ENCODE measurements at regions not wholly inside any gene's neighbourhood (a gene's known extent, or its start where the extent isn't known, plus 50 kb on each side); places are given as distances from the start of the nearest gene placed in this dataset.

- no peak overlapping the region for H3K27ac Mint-ChIP-seq
- H3K4me3 Mint-ChIP-seq = no peak overlapping the region
- no peaks in the 10 kb centered on the region for H3K9me3 Mint-ChIP-seq
- no peaks in the 10 kb centered on the region for H3K36me3 Mint-ChIP-seq
- peaks cover 19% of the 10 kb centered on the region for H3K4me1 Mint-ChIP-seq
- no peak for DNase-seq (ENCODE audit: low spot score)
- no peaks in the 10 kb centered on the region for H3K27me3 Mint-ChIP-seq (ENCODE audit: low read depth)
- CTCF ChIA-PET = no interaction called here
- POLR2A ChIA-PET = no interaction called here
- no peak for ATAC-seq
- TF ChIP-seq AR (CRISPR knock-in tag; IDR thresholded peaks at IDR 0.05) (no peak), TCF7 (CRISPR knock-in tag; IDR thresholded peaks at IDR 0.05; ENCODE audit: low read depth) (no peak), SP1 (CRISPR knock-in tag; conservative IDR thresholded peaks at IDR 0.05) (no peak), KAT7 (CRISPR knock-in tag; IDR thresholded peaks at IDR 0.05; ENCODE audit: borderline replicate concordance) (no peak), GABPB1 (CRISPR knock-in tag; IDR thresholded peaks at IDR 0.05) (no peak), JAZF1 (CRISPR knock-in tag; IDR thresholded peaks at IDR 0.05) (no peak), ELF4 (CRISPR knock-in tag; IDR thresholded peaks at IDR 0.05; ENCODE audit: low read depth) (no peak)
- TF ChIP-seq, protein P1, sequence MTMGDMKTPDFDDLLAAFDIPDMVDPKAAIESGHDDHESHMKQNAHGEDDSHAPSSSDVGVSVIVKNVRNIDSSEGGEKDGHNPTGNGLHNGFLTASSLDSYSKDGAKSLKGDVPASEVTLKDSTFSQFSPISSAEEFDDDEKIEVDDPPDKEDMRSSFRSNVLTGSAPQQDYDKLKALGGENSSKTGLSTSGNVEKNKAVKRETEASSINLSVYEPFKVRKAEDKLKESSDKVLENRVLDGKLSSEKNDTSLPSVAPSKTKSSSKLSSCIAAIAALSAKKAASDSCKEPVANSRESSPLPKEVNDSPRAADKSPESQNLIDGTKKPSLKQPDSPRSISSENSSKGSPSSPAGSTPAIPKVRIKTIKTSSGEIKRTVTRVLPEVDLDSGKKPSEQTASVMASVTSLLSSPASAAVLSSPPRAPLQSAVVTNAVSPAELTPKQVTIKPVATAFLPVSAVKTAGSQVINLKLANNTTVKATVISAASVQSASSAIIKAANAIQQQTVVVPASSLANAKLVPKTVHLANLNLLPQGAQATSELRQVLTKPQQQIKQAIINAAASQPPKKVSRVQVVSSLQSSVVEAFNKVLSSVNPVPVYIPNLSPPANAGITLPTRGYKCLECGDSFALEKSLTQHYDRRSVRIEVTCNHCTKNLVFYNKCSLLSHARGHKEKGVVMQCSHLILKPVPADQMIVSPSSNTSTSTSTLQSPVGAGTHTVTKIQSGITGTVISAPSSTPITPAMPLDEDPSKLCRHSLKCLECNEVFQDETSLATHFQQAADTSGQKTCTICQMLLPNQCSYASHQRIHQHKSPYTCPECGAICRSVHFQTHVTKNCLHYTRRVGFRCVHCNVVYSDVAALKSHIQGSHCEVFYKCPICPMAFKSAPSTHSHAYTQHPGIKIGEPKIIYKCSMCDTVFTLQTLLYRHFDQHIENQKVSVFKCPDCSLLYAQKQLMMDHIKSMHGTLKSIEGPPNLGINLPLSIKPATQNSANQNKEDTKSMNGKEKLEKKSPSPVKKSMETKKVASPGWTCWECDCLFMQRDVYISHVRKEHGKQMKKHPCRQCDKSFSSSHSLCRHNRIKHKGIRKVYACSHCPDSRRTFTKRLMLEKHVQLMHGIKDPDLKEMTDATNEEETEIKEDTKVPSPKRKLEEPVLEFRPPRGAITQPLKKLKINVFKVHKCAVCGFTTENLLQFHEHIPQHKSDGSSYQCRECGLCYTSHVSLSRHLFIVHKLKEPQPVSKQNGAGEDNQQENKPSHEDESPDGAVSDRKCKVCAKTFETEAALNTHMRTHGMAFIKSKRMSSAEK (CRISPR knock-in tag; IDR thresholded peaks at IDR 0.05; ENCODE audit: borderline replicate concordance) = no peak
- TF ChIP-seq, protein P2, sequence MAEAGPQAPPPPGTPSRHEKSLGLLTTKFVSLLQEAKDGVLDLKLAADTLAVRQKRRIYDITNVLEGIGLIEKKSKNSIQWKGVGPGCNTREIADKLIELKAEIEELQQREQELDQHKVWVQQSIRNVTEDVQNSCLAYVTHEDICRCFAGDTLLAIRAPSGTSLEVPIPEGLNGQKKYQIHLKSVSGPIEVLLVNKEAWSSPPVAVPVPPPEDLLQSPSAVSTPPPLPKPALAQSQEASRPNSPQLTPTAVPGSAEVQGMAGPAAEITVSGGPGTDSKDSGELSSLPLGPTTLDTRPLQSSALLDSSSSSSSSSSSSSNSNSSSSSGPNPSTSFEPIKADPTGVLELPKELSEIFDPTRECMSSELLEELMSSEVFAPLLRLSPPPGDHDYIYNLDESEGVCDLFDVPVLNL (CRISPR knock-in tag; IDR thresholded peaks at IDR 0.05; ENCODE audit: borderline replicate concordance, low read depth) = no peak
- TF ChIP-seq, protein P3, sequence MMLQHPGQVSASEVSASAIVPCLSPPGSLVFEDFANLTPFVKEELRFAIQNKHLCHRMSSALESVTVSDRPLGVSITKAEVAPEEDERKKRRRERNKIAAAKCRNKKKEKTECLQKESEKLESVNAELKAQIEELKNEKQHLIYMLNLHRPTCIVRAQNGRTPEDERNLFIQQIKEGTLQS (CRISPR knock-in tag; conservative IDR thresholded peaks at IDR 0.05) = no peak
These were observed 219.3 kb downstream of the CAAP1 start for GRCh38 chr9:26673261-26673660.

DNA sequence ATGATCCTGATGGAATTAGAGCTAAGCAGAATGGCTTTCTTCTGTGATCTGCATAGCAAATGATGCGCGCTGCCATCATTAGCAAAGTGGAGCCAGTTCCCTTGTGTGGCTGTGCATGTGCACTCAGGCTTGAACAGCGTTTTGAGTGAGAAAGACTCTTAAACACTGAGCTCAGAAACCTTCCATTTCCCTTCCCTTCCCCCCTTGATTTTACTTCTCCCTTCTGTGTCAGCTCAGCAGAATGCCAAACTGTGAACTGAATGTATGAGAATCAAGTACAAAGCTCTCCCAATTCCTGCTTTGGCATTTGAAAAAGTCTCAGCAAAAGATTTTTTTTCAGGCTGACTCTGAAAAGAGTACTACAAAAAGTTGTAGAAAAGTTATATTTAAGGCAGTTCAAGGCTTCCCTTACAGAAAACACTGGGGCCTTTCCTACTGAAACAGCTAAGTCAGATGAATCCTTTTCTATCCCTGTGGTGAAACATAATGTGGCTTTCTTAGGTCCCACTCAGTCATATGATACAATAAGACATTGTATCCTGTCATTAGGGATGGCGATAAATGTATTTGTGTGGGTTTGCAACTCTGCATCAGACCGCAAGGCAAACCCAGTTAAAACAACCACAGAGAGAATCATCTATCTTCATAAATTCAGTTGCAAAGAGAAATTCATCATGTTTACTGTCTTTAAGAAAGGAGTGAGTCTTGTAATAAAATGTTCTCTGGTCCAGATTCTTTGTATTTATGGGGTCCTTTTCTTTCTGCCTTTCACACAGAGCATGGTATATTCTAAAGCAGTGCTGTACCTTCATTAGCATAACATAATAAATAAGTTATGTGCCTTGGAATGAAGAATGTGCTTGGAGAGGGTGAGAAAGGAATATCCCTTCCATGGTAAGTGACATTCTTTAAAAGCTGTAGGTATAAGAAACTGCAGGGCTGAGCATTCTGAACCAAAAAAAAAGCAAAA, 222.6 kb downstream of the CAAP1 start:
- ChIA-PET CTCF (interaction anchor here (0.7 to 1.4 kb wide), 3 partner anchors 14 to 186 kb away, joined by 3 to 4 read pairs (median 3); no protein-coding TSS in a partner anchor), POLR2A (interaction anchor here (0.6 kb wide), 1 partner anchor 11 kb away, joined by 3 read pairs; no protein-coding TSS in a partner anchor)
- ATAC-seq (no peak), DNase-seq (ENCODE audit: low spot score) (no peak)
- Mint-ChIP-seq H3K27me3 (ENCODE audit: low read depth) (no peaks in the 10 kb centered on the region), H3K27ac (no peak overlapping the region), H3K36me3 (no peaks in the 10 kb centered on the region), H3K4me1 (peaks cover 8% of the 10 kb centered on the region), H3K9me3 (peaks cover under 1% of the 10 kb centered on the region; the same call in 1 of the 2 replicates), H3K4me3 (no peak overlapping the region)
- TF ChIP-seq ELF4 (CRISPR knock-in tag; IDR thresholded peaks at IDR 0.05; ENCODE audit: low read depth) (no peak), ZNF232 (CRISPR knock-in tag; IDR thresholded peaks at IDR 0.05) (no peak), RORB (CRISPR knock-in tag; IDR thresholded peaks at IDR 0.05) (no peak), PREB (CRISPR knock-in tag; IDR thresholded peaks at IDR 0.05; ENCODE audit: borderline replicate concordance) (no peak), ZNF512 (CRISPR knock-in tag; IDR thresholded peaks at IDR 0.05; ENCODE audit: borderline replicate concordance) (no peak), ARID4B (CRISPR knock-in tag; IDR thresholded peaks at IDR 0.05; ENCODE audit: borderline replicate concordance) (no peak), ZNF317 (CRISPR knock-in tag; IDR thresholded peaks at IDR 0.05; ENCODE audit: borderline replicate concordance, low read depth) (no peak)
